ENCODE measurements at regions not wholly inside any gene's neighbourhood (a gene's known extent, or its start where the extent isn't known, plus 50 kb on each side); places are given as distances from the start of the nearest gene placed in this dataset.

- H3K27me3 ChIP-seq (ENCODE audit: insufficient read depth, low read length, poor library complexity): no peaks in the 10 kb centered on the region
- no peak overlapping the region for H2AFZ ChIP-seq (ENCODE audit: low read depth, low read length)
- no peaks in the 10 kb centered on the region for H3K9me3 ChIP-seq (ENCODE audit: insufficient read depth, low read length, severe bottlenecking)
- no peaks in the 10 kb centered on the region for H3K36me3 ChIP-seq (ENCODE audit: insufficient read depth, low read length)
- no peaks in the 10 kb centered on the region for H3K79me2 ChIP-seq (ENCODE audit: insufficient read depth, low read length)
- no peak overlapping the region for H3K9ac ChIP-seq (ENCODE audit: low read depth, low read length)
- DNase-seq (no peak), ATAC-seq (ENCODE audit: insufficient read depth, low read depth) (no peak)
- TF ChIP-seq EZH2 (IDR thresholded peaks at IDR 0.05; ENCODE audit: borderline replicate concordance, low read depth, low read length, severe bottlenecking) (no peak), CTCF (IDR thresholded peaks at IDR 0.05; ENCODE audit: borderline replicate concordance, extremely low read depth, low read length, poor library complexity, severe bottlenecking) (no peak)
- no peak overlapping the region for H3K4me2 ChIP-seq (ENCODE audit: insufficient read depth, low read length)
- H3K4me1 ChIP-seq (ENCODE audit: insufficient read depth, low read length): no peaks in the 10 kb centered on the region
- no peaks in the 10 kb centered on the region for H4K20me1 ChIP-seq (ENCODE audit: insufficient read depth, low read length)
- no peak overlapping the region for H3K4me3 ChIP-seq (ENCODE audit: low read depth in 1 of 2, low read length in 2 of 2)
- no peak overlapping the region for H3K27ac ChIP-seq (ENCODE audit: low read length)
Observed at GRCh38 chr14:26870096-26870495, 272.3 kb upstream of the NOVA1 start.

- Histone ChIP-seq H4K20me1 (ENCODE audit: insufficient read depth, low read length) (no peaks in the 10 kb centered on the region), H2AFZ (ENCODE audit: low read depth, low read length) (no peak overlapping the region), H3K9me3 (ENCODE audit: insufficient read depth, low read length, severe bottlenecking) (no peaks in the 10 kb centered on the region), H3K9ac (ENCODE audit: low read depth, low read length) (no peak overlapping the region), H3K36me3 (ENCODE audit: insufficient read depth, low read length) (no peaks in the 10 kb centered on the region), H3K4me1 (ENCODE audit: insufficient read depth, low read length) (no peaks in the 10 kb centered on the region), H3K4me2 (ENCODE audit: insufficient read depth, low read length) (no peak overlapping the region), H3K4me3 (ENCODE audit: low read depth in 1 of 2, low read length in 2 of 2) (no peak overlapping the region), H3K27me3 (ENCODE audit: insufficient read depth, low read length, poor library complexity) (no peaks in the 10 kb centered on the region), H3K27ac (ENCODE audit: low read length) (no peak overlapping the region), H3K79me2 (ENCODE audit: insufficient read depth, low read length) (no peaks in the 10 kb centered on the region)
- no peak for ATAC-seq (ENCODE audit: insufficient read depth, low read depth)
- no peak for TF ChIP-seq CTCF (IDR thresholded peaks at IDR 0.05; ENCODE audit: borderline replicate concordance, extremely low read depth, low read length, poor library complexity, severe bottlenecking)
- no peak for TF ChIP-seq EZH2 (IDR thresholded peaks at IDR 0.05; ENCODE audit: borderline replicate concordance, low read depth, low read length, severe bottlenecking)
- DNase-seq: no peak
Observed at GRCh38 chr14:26870722-26871617, 273.1 kb upstream of the NOVA1 start.

- no peak for TF ChIP-seq EZH2 (IDR thresholded peaks at IDR 0.05; ENCODE audit: borderline replicate concordance, low read depth, low read length, severe bottlenecking)
- ATAC-seq (ENCODE audit: insufficient read depth, low read depth) (no peak), DNase-seq (no peak)
- Histone ChIP-seq H3K79me2 (ENCODE audit: insufficient read depth, low read length) (no peaks in the 10 kb centered on the region), H3K4me3 (ENCODE audit: low read depth in 1 of 2, low read length in 2 of 2) (no peak overlapping the region), H3K9me3 (ENCODE audit: insufficient read depth, low read length, severe bottlenecking) (no peaks in the 10 kb centered on the region), H3K9ac (ENCODE audit: low read depth, low read length) (no peak overlapping the region), H4K20me1 (ENCODE audit: insufficient read depth, low read length) (no peaks in the 10 kb centered on the region), H3K4me1 (ENCODE audit: insufficient read depth, low read length) (no peaks in the 10 kb centered on the region), H2AFZ (ENCODE audit: low read depth, low read length) (no peak overlapping the region), H3K4me2 (ENCODE audit: insufficient read depth, low read length) (no peak overlapping the region), H3K36me3 (ENCODE audit: insufficient read depth, low read length) (no peaks in the 10 kb centered on the region), H3K27ac (ENCODE audit: low read length) (no peak overlapping the region), H3K27me3 (ENCODE audit: insufficient read depth, low read length, poor library complexity) (no peaks in the 10 kb centered on the region)
Observed at GRCh38 chr14:26872515-26873361, 274.9 kb upstream of the NOVA1 start.
